Embryonic facial prominence (tissue), 1 donor: ENCODE measurements at regions not wholly inside any gene's neighbourhood (a gene's known extent, or its start where the extent isn't known, plus 50 kb on each side); places are given as distances from the start of the nearest gene placed in this dataset.
A peak's percentile ranks its signal among the peaks of the same experiment; 100 is the strongest.
"Not testable (repeated sequence)": the region's sequence is repeated elsewhere in the genome, so short reads cannot be mapped to it uniquely, and the experiment has no call there.

ENCODE experiments used
- DNase-seq: peaks from one replicate; pipeline ENCODE4 v3.0.0-alpha.2; 2016; ENCODE audit errors: extremely low spot score

GRCh38 chr7:137110091-137110509 lies 233.4 kb downstream of the PTN start:
- no peak for DNase-seq

GRCh38 chr7:137107802-137108201 lies 235.7 kb downstream of the PTN start:
- not testable (repeated sequence) for DNase-seq

- DNase-seq: not testable (repeated sequence)
Measured at GRCh38 chr7:137103526-137103925, 235.1 kb downstream of the CHRM2 start.

GRCh38 chr7:137097111-137097510 lies 228.7 kb downstream of the CHRM2 start:
- no peak for DNase-seq

- no peak for DNase-seq
Measured at GRCh38 chr7:137096607-137097006, 228.2 kb downstream of the CHRM2 start.

GRCh38 chr7:137093198-137093597 lies 224.7 kb downstream of the CHRM2 start:
- DNase-seq: no peak

GRCh38 chr7:137091396-137091795 lies 222.9 kb downstream of the CHRM2 start:
- DNase-seq: no peak

- no peak for DNase-seq
Measured at GRCh38 chr7:137086896-137087295, 218.4 kb downstream of the CHRM2 start.

- no peak for DNase-seq
Measured at GRCh38 chr7:137084607-137085380, 216.3 kb downstream of the CHRM2 start.

- no peak for DNase-seq
Measured at GRCh38 chr7:137082391-137082790, 213.9 kb downstream of the CHRM2 start.

- DNase-seq: peak; percentile 31
Measured at GRCh38 chr7:137081321-137082093, 213.1 kb downstream of the CHRM2 start.

- DNase-seq: no peak
Measured at GRCh38 chr7:137080516-137081203, 212.2 kb downstream of the CHRM2 start.

GRCh38 chr7:137078781-137079180 lies 210.3 kb downstream of the CHRM2 start:
- no peak for DNase-seq

- no peak for DNase-seq
Measured at GRCh38 chr7:137074391-137075030, 206.1 kb downstream of the CHRM2 start.

GRCh38 chr7:137073571-137074325 lies 205.3 kb downstream of the CHRM2 start:
- DNase-seq: no peak
